HUES48 (cell line): ENCODE measurements at regions not wholly inside any gene's neighbourhood (a gene's known extent, or its start where the extent isn't known, plus 50 kb on each side); places are given as distances from the start of the nearest gene placed in this dataset.

Experiments
- H3K27ac ChIP-seq: one replicate; pipeline ENCODE4 v1.7.0; 2013; ENCODE audit warnings: low read depth, low read length, inconsistent platforms
- H3K27me3 ChIP-seq: 2 replicates; pipeline ENCODE4 v1.6.1; 2013; ENCODE audit warnings: mild to moderate bottlenecking, low read length; ENCODE audit not compliant: control insufficient read depth, insufficient read depth
- H3K36me3 ChIP-seq: 2 replicates; pipeline ENCODE4 v1.6.1; 2013; ENCODE audit warnings: low read length; ENCODE audit not compliant: control insufficient read depth, insufficient read depth
- H3K4me1 ChIP-seq: 2 replicates; pipeline ENCODE4 v1.6.1; 2013; ENCODE audit warnings: mild to moderate bottlenecking, low read length; ENCODE audit not compliant: control insufficient read depth, insufficient read depth
- H3K4me3 ChIP-seq: 2 replicates; pipeline ENCODE4 v1.5.1; 2013; ENCODE audit warnings: mild to moderate bottlenecking, low read depth, low read length
- H3K9ac ChIP-seq: 2 replicates; pipeline ENCODE4 v1.6.1; 2013; ENCODE audit warnings: mild to moderate bottlenecking, low read depth, low read length, moderate library complexity
- H3K9me3 ChIP-seq: 2 replicates; pipeline ENCODE4 v1.6.1; 2013; ENCODE audit warnings: low read length; ENCODE audit not compliant: control insufficient read depth, insufficient read depth

DNA sequence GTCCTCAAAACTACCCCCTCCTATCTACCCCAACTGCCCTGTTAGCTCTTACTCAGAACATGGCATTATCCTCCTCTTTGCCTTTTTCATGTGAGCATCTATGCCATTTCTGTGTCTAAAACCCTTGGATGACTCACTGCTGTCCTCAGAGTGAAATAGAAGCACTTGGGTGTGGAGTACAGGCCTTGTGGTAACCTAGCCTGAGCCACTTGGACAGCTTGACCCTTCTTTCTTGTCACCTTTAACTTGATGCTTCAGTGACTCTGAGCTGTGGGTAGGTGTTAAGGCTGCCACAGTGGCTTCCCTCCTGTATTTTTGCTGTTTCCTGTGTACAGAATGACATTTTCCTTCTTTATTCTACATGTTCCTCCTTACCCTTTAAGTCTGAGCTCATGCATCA lies 391.4 kb downstream of the SH3GL2 start:
- Histone ChIP-seq H3K4me3 (no peak overlapping the region), H3K9ac (no peak overlapping the region), H3K27me3 (no peaks in the 10 kb centered on the region), H3K4me1 (no peaks in the 10 kb centered on the region), H3K9me3 (no peaks in the 10 kb centered on the region), H3K27ac (no peak overlapping the region), H3K36me3 (no peaks in the 10 kb centered on the region)

- H3K4me3 ChIP-seq, result no peak overlapping the region
- no peaks in the 10 kb centered on the region for H3K4me1 ChIP-seq
- no peaks in the 10 kb centered on the region; the same call in 1 of the 2 replicates for H3K9me3 ChIP-seq
- no peak overlapping the region for H3K27ac ChIP-seq
- no peak overlapping the region for H3K9ac ChIP-seq
- H3K36me3 ChIP-seq, result no peaks in the 10 kb centered on the region
- no peaks in the 10 kb centered on the region for H3K27me3 ChIP-seq
Observed at GRCh38 chr9:17978773-17979172, 399.9 kb downstream of the SH3GL2 start.

GRCh38 chr9:17986595-17986994 lies 407.7 kb downstream of the SH3GL2 start:
- Histone ChIP-seq H3K4me3 (no peak overlapping the region), H3K9ac (no peak overlapping the region), H3K9me3 (no peaks in the 10 kb centered on the region), H3K27ac (no peak overlapping the region), H3K27me3 (no peaks in the 10 kb centered on the region), H3K4me1 (0 out of 2 replicates have a peak, but pooled peaks cover 2% of the 10 kb centered on the region), H3K36me3 (no peaks in the 10 kb centered on the region)

GRCh38 chr9:17987189-17987588 lies 408.3 kb downstream of the SH3GL2 start:
- Histone ChIP-seq H3K36me3 (no peaks in the 10 kb centered on the region), H3K9me3 (no peaks in the 10 kb centered on the region), H3K9ac (no peak overlapping the region), H3K4me1 (0 out of 2 replicates have a peak, but pooled peaks cover 4% of the 10 kb centered on the region), H3K27ac (no peak overlapping the region), H3K4me3 (no peak overlapping the region), H3K27me3 (no peaks in the 10 kb centered on the region)

DNA sequence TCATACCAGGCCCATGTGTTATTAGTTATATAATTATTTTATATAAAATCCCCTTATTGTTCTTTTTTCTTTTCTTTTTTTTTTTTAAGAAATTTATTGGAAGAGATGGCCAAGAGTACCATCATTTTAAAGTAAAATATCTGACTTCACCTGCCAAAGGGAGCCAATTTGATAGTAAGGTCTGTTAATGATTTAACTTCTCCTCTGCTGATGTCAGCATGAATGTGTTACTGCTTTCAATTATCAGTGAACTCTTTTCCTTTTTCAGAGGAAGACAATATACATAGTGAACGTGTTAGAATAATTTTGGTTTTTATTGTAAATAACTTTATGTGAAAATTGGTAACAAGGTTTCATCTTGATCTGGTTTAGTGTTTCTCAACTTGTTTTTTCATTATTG lies 409.6 kb downstream of the SH3GL2 start:
- H3K4me1 ChIP-seq, result 0 out of 2 replicates have a peak, but pooled peaks cover 4% of the 10 kb centered on the region
- no peak overlapping the region for H3K9ac ChIP-seq
- H3K9me3 ChIP-seq, result no peaks in the 10 kb centered on the region

DNA sequence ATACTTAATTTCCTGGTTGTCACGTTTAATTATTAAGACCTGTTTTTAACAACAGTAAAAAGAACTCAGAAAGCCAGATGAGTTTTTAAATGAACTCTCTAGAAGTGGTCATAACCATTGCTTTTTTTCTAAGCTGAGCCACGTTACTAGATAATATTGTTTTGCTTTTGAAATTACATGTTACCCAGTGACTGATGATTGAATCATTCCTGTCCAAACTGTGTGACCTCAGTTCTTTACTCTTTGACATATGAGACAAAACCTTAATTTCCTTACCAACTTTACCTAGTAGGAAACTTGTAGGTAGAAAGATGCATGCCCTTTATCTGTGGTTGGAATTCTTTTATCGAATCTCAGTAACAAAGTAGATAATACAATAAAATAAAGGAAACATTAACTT lies 411.7 kb downstream of the SH3GL2 start:
- no peaks in the 10 kb centered on the region for H3K9me3 ChIP-seq
- H3K9ac ChIP-seq, result no peak overlapping the region
- peaks cover 12% of the 10 kb centered on the region; the same call in 1 of the 2 replicates for H3K4me1 ChIP-seq
- no peaks in the 10 kb centered on the region for H3K27me3 ChIP-seq
- H3K27ac ChIP-seq, result no peak overlapping the region
- no peak overlapping the region for H3K4me3 ChIP-seq
- no peaks in the 10 kb centered on the region for H3K36me3 ChIP-seq

More for the DNA sequence above, 409.6 kb downstream of the SH3GL2 start:
- H3K27ac ChIP-seq, result no peak overlapping the region
- no peak overlapping the region for H3K4me3 ChIP-seq
- H3K27me3 ChIP-seq, result no peaks in the 10 kb centered on the region
- H3K36me3 ChIP-seq, result no peaks in the 10 kb centered on the region

GRCh38 chr9:17993024-17993423 lies 414.2 kb downstream of the SH3GL2 start:
- Histone ChIP-seq H3K36me3 (no peaks in the 10 kb centered on the region), H3K27ac (no peak overlapping the region), H3K9ac (no peak overlapping the region), H3K9me3 (no peaks in the 10 kb centered on the region), H3K4me3 (no peak overlapping the region), H3K4me1 (peaks cover 12% of the 10 kb centered on the region; the same call in 1 of the 2 replicates), H3K27me3 (no peaks in the 10 kb centered on the region)

- Histone ChIP-seq H3K9me3 (no peaks in the 10 kb centered on the region), H3K4me3 (no peak overlapping the region), H3K36me3 (no peaks in the 10 kb centered on the region), H3K9ac (no peak overlapping the region), H3K27ac (no peak overlapping the region), H3K4me1 (peaks cover 12% of the 10 kb centered on the region; the same call in 1 of the 2 replicates), H3K27me3 (no peaks in the 10 kb centered on the region)
Observed at GRCh38 chr9:17994695-17995425, 416.0 kb downstream of the SH3GL2 start.

- Histone ChIP-seq H3K36me3 (no peaks in the 10 kb centered on the region), H3K9me3 (no peaks in the 10 kb centered on the region), H3K4me3 (no peak overlapping the region), H3K9ac (no peak overlapping the region), H3K27me3 (no peaks in the 10 kb centered on the region), H3K4me1 (peaks cover 9% of the 10 kb centered on the region; the same call in 1 of the 2 replicates), H3K27ac (no peak overlapping the region)
Observed at GRCh38 chr9:17996728-17997127, 417.9 kb downstream of the SH3GL2 start.

DNA sequence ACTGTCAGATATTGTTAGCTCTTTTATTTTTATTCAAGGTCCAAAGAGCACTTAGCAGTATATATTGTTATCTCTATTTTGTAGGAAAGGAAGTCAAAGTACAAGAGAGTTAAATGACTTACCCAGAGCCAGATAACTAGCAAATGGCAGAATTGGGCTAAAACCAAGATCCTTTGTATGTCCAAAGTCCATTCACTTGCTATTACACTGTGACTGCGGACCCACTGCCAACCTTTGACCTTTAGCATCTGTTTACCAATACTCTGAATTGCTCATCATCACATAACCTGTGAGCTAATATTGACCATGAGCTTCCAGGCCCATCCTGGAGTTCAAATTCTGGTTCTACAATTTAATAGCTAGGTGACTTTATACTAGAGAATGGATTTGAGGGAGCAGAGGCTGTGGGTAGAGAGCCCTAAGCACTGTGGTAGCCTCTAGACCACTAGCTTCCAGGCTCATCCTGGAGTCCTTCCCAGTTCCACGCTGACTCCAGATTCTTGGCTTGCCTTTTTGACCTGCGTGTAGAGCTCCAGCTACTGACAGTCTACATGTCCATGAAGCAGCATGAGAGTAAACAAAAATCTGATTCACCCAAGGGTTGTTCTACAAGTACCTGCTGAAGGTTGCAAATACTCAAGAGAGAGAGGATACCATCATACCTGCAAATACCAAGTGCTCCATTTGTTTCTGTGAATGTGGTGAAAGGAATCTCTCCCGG lies 424.0 kb downstream of the SH3GL2 start:
- Histone ChIP-seq H3K36me3 (no peaks in the 10 kb centered on the region), H3K9me3 (no peaks in the 10 kb centered on the region), H3K27me3 (no peaks in the 10 kb centered on the region), H3K4me3 (no peak overlapping the region), H3K4me1 (no peaks in the 10 kb centered on the region), H3K27ac (no peak overlapping the region), H3K9ac (no peak overlapping the region)

GRCh38 chr9:18006591-18006990 lies 427.7 kb downstream of the SH3GL2 start:
- no peaks in the 10 kb centered on the region for H3K4me1 ChIP-seq
- H3K27ac ChIP-seq, result no peak overlapping the region
- no peaks in the 10 kb centered on the region for H3K9me3 ChIP-seq
- H3K36me3 ChIP-seq, result no peaks in the 10 kb centered on the region
- H3K27me3 ChIP-seq, result no peaks in the 10 kb centered on the region
- no peak overlapping the region for H3K9ac ChIP-seq
- H3K4me3 ChIP-seq, result no peak overlapping the region
